ENCODE measurements at regions not wholly inside any gene's neighbourhood (a gene's known extent, or its start where the extent isn't known, plus 50 kb on each side); places are given as distances from the start of the nearest gene placed in this dataset.
A peak's percentile ranks its signal among the peaks of the same experiment; 100 is the strongest.

- Histone ChIP-seq H3K4me3 (ENCODE audit: insufficient read depth, low read depth, low read length) (no peak overlapping the region), H3K27ac (ENCODE audit: insufficient read depth, low read length) (no peak overlapping the region), H2BK15ac (ENCODE audit: low read depth, low read length) (no peak overlapping the region), H4K91ac (ENCODE audit: insufficient read depth, low read depth, low read length) (no peak overlapping the region), H2AFZ (replicated peaks; ENCODE audit: low read length, poor library complexity) (no peak overlapping the region), H4K5ac (ENCODE audit: low read depth, low read length) (no peak overlapping the region), H3K14ac (replicated peaks; ENCODE audit: low read depth, low read length) (no peak overlapping the region), H2BK5ac (ENCODE audit: low read depth, low read length, poor library complexity, severe bottlenecking) (peak overlapping the region; percentile 96), H3K9ac (ENCODE audit: low read depth, low read length) (no peak overlapping the region), H2AK9ac (replicated peaks; ENCODE audit: low read depth, low read length, poor library complexity) (no peak overlapping the region), H3K36me3 (ENCODE audit: control insufficient read depth, insufficient read depth, low read length) (no peaks in the 10 kb centered on the region), H3K4ac (ENCODE audit: low read depth, low read length) (no peak overlapping the region), H2BK120ac (ENCODE audit: low read depth, low read length) (no peak overlapping the region), H3K9me1 (ENCODE audit: insufficient read depth, low read length) (no peaks in the 10 kb centered on the region), H3K56ac (ENCODE audit: extremely low read depth, insufficient read depth, low read length) (no peak overlapping the region), H3K79me1 (ENCODE audit: low read depth in 1 of 2, low read length in 2 of 2) (no peaks in the 10 kb centered on the region), H2BK20ac (ENCODE audit: low read depth, low read length) (no peak overlapping the region), H3K4me2 (ENCODE audit: low read depth, low read length) (peak overlapping the region; percentile 56; the same call in 1 of the 2 replicates), H2AK5ac (ENCODE audit: low read depth, low read length) (no peak overlapping the region), H3K27me3 (ENCODE audit: control insufficient read depth, insufficient read depth, low read length) (no peaks in the 10 kb centered on the region), H3K4me1 (ENCODE audit: control insufficient read depth, insufficient read depth, low read length) (peaks cover 2% of the 10 kb centered on the region; the same call in 1 of the 2 replicates), H3K18ac (ENCODE audit: low read depth, low read length) (peak overlapping the region; percentile 85; the same call in 1 of the 2 replicates), H4K20me1 (ENCODE audit: insufficient read depth, low read length) (no peaks in the 10 kb centered on the region; the same call in 1 of the 2 replicates), H3K9me3 (ENCODE audit: control insufficient read depth, insufficient read depth, low read length) (no peaks in the 10 kb centered on the region), H3K23ac (ENCODE audit: low read depth, low read length) (no peak overlapping the region), H4K8ac (ENCODE audit: low read depth in 2 of 2, low read length in 2 of 2) (peak overlapping the region in 1 of 2 experiments; percentile 58; a peak in 1 of 4 replicates)
- intact Hi-C loops (cut with micrococcal nuclease) (no loop called here), in situ Hi-C loops (cut with MboI; ENCODE audit: low sequenced_read_pairs) (no loop called here), dilution Hi-C loops (cut with HindIII; ENCODE audit: low sequenced_read_pairs, unreplicated experiment) (no loop called here)
- POLR2A ChIA-PET (ENCODE audit: unreplicated experiment) = no interaction called here
- DNase-seq (peak; percentile 86), ATAC-seq (ENCODE audit: low read depth) (peak; percentile 94)
- WGBS, 2 experiments (ENCODE audit: extremely low coverage in 2 of 2, insufficient read length in 1 of 2) = no CpG with 5 or more reads among the region's 1 CpG
- BruUV-seq (replicated peaks) = no TSS peak
- CTCF ChIA-PET = no interaction called here
- no peak for TF ChIP-seq CTCF (conservative IDR thresholded peaks at IDR 0.05; ENCODE audit: low read depth, low read length)
- no peak for TF ChIP-seq SMC3 (IDR thresholded peaks at IDR 0.05; ENCODE audit: low read depth, low read length)
- TF ChIP-seq MAFK (IDR thresholded peaks at IDR 0.05; ENCODE audit: low read depth, low read length) = no peak
- no peak for TF ChIP-seq MXI1 (IDR thresholded peaks at IDR 0.05; ENCODE audit: borderline replicate concordance, low read depth, low read length)
- no peak for TF ChIP-seq USF2 (IDR thresholded peaks at IDR 0.05; ENCODE audit: low read depth, low read length)
- TF ChIP-seq BHLHE40 (IDR thresholded peaks at IDR 0.05; ENCODE audit: low read depth, low read length) = no peak
- no peak for TF ChIP-seq CEBPB (IDR thresholded peaks at IDR 0.05; ENCODE audit: low read depth, low read length)
- TF ChIP-seq MAZ (IDR thresholded peaks at IDR 0.05; ENCODE audit: borderline replicate concordance, low read depth, low read length) = no peak
- TF ChIP-seq NFE2L2 (IDR thresholded peaks at IDR 0.05; ENCODE audit: low read depth, low read length) = no peak
- no peak for TF ChIP-seq RFX5 (IDR thresholded peaks at IDR 0.05; ENCODE audit: low read depth, low read length)
- no peak for TF ChIP-seq ELK1 (IDR thresholded peaks at IDR 0.05; ENCODE audit: borderline replicate concordance, low read depth, low read length)
- TF ChIP-seq RAD21 (IDR thresholded peaks at IDR 0.05; ENCODE audit: low read length) = 0 out of 2 replicates have a peak, but pooled peaks have one; percentile 3
- TF ChIP-seq RCOR1 (IDR thresholded peaks at IDR 0.05; ENCODE audit: insufficient replicate concordance, low read length) = no peak
- TF ChIP-seq CHD1 (IDR thresholded peaks at IDR 0.05; ENCODE audit: low read depth, low read length) = no peak
- peak; percentile 72 for TF ChIP-seq FOS (IDR thresholded peaks at IDR 0.05; ENCODE audit: low read depth, low read length)
These were observed 221.1 kb downstream of the RDH14 start for GRCh38 chr2:18339326-18339725.

Measured in IMR-90 (cell line).